OCI-LY7 (cell line): ENCODE measurements at regions not wholly inside any gene's neighbourhood (a gene's known extent, or its start where the extent isn't known, plus 50 kb on each side); places are given as distances from the start of the nearest gene placed in this dataset.

Experiments used
- BruUV-seq: library from RNA; stranded (reverse); fragments of 400-500 nt; replicated peaks from 2 replicates; lab custom pipeline; 2021; lab: Mats Ljungman, UMichigan
- CTCF ChIA-PET: fragments of 300-600 bp; sonication (Branson Sonifier 250); formaldehyde crosslinking; loops from one replicate; lab custom pipeline; 2022; ENCODE audit warnings: antibody characterized with exemption; ENCODE audit not compliant: unreplicated experiment; lab: Charles Lee
- POLR2A ChIA-PET: fragments of 300-600 bp; sonication (Branson Sonifier 250); formaldehyde crosslinking; loops from one replicate; lab custom pipeline; 2022; ENCODE audit warnings: antibody characterized with exemption; lab: Charles Lee
- DNase-seq: peaks from one replicate; pipeline ENCODE4 v3.0.0-alpha.2; 2015; ENCODE audit warnings: low spot score
- H2AFZ ChIP-seq: fragments of 200-600 bp; sonication (generic), shearing (Covaris generic); 2 replicates; pipeline ENCODE4 v1.6.1; 2014; ENCODE audit warnings: mild to moderate bottlenecking, antibody characterized with exemption, low read length, moderate library complexity
- H3K27ac ChIP-seq: fragments of 200-600 bp; sonication (generic); 2 replicates; pipeline ENCODE4 v1.5.1; 2014; ENCODE audit warnings: mixed run types, low read depth, mild to moderate bottlenecking, moderate library complexity, low read length, inconsistent platforms; ENCODE audit not compliant: poor library complexity, severe bottlenecking
- H3K36me3 ChIP-seq: fragments of 200-600 bp; sonication (generic); 2 replicates; pipeline ENCODE4 v1.6.1; 2014; ENCODE audit warnings: mild to moderate bottlenecking, antibody characterized with exemption, low read length, moderate library complexity, mixed read lengths; ENCODE audit not compliant: insufficient read depth
- H3K4me1 ChIP-seq: fragments of 200-600 bp; sonication (generic); 2 replicates; pipeline ENCODE4 v1.5.1; 2014; ENCODE audit warnings: mild to moderate bottlenecking, low read length; ENCODE audit not compliant: insufficient read depth, poor library complexity, severe bottlenecking
- H3K4me2 ChIP-seq: fragments of 200-600 bp; sonication (generic); 2 replicates; pipeline ENCODE4 v1.6.1; 2014; ENCODE audit warnings: mild to moderate bottlenecking, low read length
- H3K4me3 ChIP-seq: fragments of 200-600 bp; sonication (generic); 2 replicates; pipeline ENCODE4 v1.5.1; 2014; ENCODE audit warnings: mild to moderate bottlenecking, low read depth, low read length; ENCODE audit not compliant: poor library complexity, severe bottlenecking
- H3K79me2 ChIP-seq: fragments of 200-600 bp; sonication (generic); 2 replicates; pipeline ENCODE4 v1.6.1; 2016; ENCODE audit warnings: low read depth, mild to moderate bottlenecking, low read length, moderate library complexity, mixed read lengths; ENCODE audit not compliant: insufficient read depth
- H3K9me2 ChIP-seq: fragments of 200-600 bp; sonication (generic); 2 replicates; pipeline ENCODE4 v1.6.1; 2016; ENCODE audit warnings: mild to moderate bottlenecking, low read length, mixed read lengths; ENCODE audit not compliant: insufficient read depth
- H3K9me3 ChIP-seq: fragments of 200-600 bp; sonication (generic); 2 replicates; pipeline ENCODE4 v1.6.1; 2014; ENCODE audit warnings: mild to moderate bottlenecking, mixed run types, low read length, mixed read lengths
- H4K20me1 ChIP-seq: fragments of 200-600 bp; sonication (generic); 2 replicates; pipeline ENCODE4 v1.6.1; 2014; ENCODE audit warnings: mild to moderate bottlenecking, antibody characterized with exemption, low read length, moderate library complexity, mixed read lengths; ENCODE audit not compliant: insufficient read depth
- CTCF ChIP-seq: fragments of 200-600 bp; sonication (generic); conservative IDR thresholded peaks from 2 replicates; pipeline ENCODE4 v1.5.1; 2014; ENCODE audit warnings: mild to moderate bottlenecking, antibody characterized with exemption, low read length, moderate library complexity, mixed read lengths
- EZH2phosphoT487 ChIP-seq: fragments of 200-600 bp; sonication (generic); IDR thresholded peaks from 2 replicates; pipeline ENCODE4 v1.6.1; 2018; ENCODE audit warnings: low read depth, borderline replicate concordance, mild to moderate bottlenecking, mixed run types, antibody characterized with exemption, low read length, moderate library complexity, mixed read lengths
- intact Hi-C: fragments of 100-400 bp; cut with micrococcal nuclease; formaldehyde crosslinking; loops from one replicate; pipeline ENCODE4 v1.10.0; 2022; ENCODE audit not compliant: unreplicated experiment

- BruUV-seq, result no TSS peak
- no peaks in the 10 kb centered on the region for H3K36me3 ChIP-seq
- H4K20me1 ChIP-seq, result no peaks in the 10 kb centered on the region
- peak overlapping the region; percentile 87 for H3K4me2 ChIP-seq
- H3K9me2 ChIP-seq, result no peaks in the 10 kb centered on the region
- H2AFZ ChIP-seq, result peak overlapping the region; percentile 85
- intact Hi-C loops, result loop anchor here (2.0 to 10.0 kb wide), 2 partner anchors 47 to 1897 kb away; no protein-coding TSS in a partner anchor
- H3K4me3 ChIP-seq, result peak overlapping the region; percentile 61
- peaks cover 58% of the 10 kb centered on the region for H3K4me1 ChIP-seq
- ChIA-PET CTCF (no interaction called here), POLR2A (interaction anchor here (0.8 to 4.2 kb wide), 2 partner anchors 16 to 36 kb away, joined by 3 to 24 read pairs; no protein-coding TSS in a partner anchor)
- no peaks in the 10 kb centered on the region for H3K9me3 ChIP-seq
- peak overlapping the region; percentile 98 for H3K27ac ChIP-seq
- TF ChIP-seq EZH2phosphoT487 (no peak), CTCF (no peak)
- no peak for DNase-seq
- H3K79me2 ChIP-seq, result no peaks in the 10 kb centered on the region
Measured at GRCh38 chr17:79341816-79342215, 267.2 kb downstream of the ENGASE start.

GRCh38 chr17:79341222-79341780 is 266.7 kb downstream of the ENGASE start:
- ChIA-PET CTCF (no interaction called here), POLR2A (interaction anchor here (0.8 to 4.2 kb wide), 2 partner anchors 17 to 35 kb away, joined by 3 to 24 read pairs; no protein-coding TSS in a partner anchor)
- TF ChIP-seq EZH2phosphoT487, result no peak
- TF ChIP-seq CTCF, result no peak
- no peak for DNase-seq
- intact Hi-C loops, result loop anchor here (2.0 to 10.0 kb wide), 2 partner anchors 48 to 1896 kb away; no protein-coding TSS in a partner anchor
- peak overlapping the region; percentile 85 for H2AFZ ChIP-seq
- H3K36me3 ChIP-seq, result no peaks in the 10 kb centered on the region
- H3K79me2 ChIP-seq, result no peaks in the 10 kb centered on the region
- BruUV-seq, result no TSS peak
- H3K9me3 ChIP-seq, result no peaks in the 10 kb centered on the region
- H3K9me2 ChIP-seq, result no peaks in the 10 kb centered on the region
- peaks cover 58% of the 10 kb centered on the region for H3K4me1 ChIP-seq
- H3K4me2 ChIP-seq, result peak overlapping the region; percentile 87
- H3K27ac ChIP-seq, result peak overlapping the region; percentile 98
- no peaks in the 10 kb centered on the region for H4K20me1 ChIP-seq
- peak overlapping the region; percentile 61 for H3K4me3 ChIP-seq
